Fibroblast of gingiva (primary cell): ENCODE measurements at regions not wholly inside any gene's neighbourhood (a gene's known extent, or its start where the extent isn't known, plus 50 kb on each side); places are given as distances from the start of the nearest gene placed in this dataset.
"Not testable (repeated sequence)": the region's sequence is repeated elsewhere in the genome, so short reads cannot be mapped to it uniquely, and the experiment has no call there.

Experiments
- DNase-seq: peaks from one replicate; pipeline ENCODE4 v3.0.0-alpha.2; 2011; ENCODE audit warnings: low read depth

DNA sequence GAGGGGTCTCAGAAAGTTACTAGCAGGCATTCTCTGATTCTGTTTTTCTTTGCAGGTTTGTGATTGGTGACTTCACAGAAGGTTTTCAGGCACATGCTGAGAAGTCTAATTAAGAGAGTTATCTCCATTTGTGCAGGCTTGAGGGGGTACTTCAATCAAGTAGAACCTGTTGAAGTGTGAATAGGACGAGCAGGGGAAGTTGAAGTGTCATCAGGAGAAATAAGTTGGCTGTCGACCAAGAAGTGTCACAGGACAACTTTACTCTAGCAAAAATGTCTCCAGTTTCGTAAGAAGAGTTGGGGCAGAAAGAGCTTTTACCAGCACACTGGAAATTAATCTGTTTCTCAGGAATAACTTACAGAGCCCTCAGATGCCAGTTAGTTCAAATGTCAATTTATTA is 576.5 kb upstream of the SLITRK5 start:
- peak; percentile 50 for DNase-seq

DNA sequence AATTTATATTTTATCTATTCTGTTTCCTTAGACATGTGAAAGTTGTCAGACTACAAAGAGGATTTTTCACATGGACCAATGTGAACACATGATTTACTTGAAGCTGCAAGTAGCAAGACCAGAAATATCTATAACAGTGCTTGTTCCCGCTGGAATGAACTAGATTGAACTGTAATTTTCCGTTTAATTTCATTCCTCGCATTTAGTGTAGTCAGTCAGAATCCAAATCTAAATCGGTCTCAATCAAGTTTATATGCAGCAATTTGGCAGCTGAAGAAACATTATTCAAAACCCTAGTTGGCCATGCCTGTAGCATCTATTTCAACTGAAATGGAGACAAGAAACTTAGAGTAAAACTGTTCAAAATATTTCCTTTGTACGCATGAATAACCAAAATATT is 570.7 kb upstream of the SLITRK5 start:
- no peak for DNase-seq

DNA sequence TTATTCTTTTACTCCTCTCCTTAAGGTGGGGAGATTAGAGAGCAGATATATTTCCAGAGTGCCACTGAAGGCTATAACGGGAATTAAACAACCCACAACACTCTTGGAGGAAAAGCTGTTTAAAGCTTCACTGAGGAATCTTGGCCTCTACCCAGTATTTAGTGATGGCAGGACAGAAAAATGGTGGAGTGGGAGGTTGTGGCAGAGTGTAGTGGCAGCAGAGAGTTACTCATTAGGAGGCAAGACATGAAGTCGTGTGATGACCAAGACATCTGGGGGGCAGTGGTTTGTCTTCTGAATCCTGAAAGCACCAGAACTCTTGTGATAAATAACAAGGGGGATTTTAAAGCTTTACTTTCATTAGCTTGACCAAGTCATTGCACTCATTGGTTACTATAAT is 563.5 kb upstream of the SLITRK5 start:
- no peak for DNase-seq

DNA sequence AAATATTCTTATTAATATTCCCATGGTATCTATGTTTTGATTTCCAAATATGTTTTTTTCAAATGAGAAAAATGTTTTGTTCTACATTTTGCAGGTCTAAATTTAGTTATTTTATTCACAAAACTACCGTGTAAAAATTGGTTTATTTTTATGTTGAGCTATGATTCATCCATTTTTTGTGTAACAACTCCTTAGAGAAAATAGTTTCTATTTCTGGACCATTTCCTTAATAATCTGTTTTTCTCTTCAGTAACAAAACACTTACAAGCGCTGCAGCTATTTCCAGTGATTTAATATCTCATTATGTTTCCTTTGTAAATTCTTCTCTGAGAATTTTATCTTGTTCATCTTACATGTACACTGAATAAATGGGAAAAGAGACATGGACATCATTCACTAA is 550.7 kb upstream of the SLITRK5 start:
- peak; percentile 9 for DNase-seq

DNA sequence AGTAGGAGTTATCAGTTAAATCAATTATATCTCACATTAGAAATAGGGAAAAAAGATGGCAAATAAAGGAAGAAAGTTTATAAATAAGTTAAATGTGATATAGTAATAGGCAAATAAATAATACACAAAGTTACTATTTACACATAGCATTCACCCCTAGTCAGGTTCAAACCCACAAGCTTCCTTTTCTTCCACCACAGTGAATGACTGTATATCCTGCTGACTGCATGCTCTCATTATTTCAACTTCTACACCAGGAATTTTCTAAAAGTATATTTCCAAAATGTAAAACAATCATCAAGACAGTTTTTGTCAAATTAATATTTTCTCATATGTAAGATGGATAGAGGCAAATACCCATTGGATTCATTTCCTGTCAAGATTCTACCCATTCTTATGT is 548.6 kb upstream of the SLITRK5 start:
- no peak for DNase-seq

DNA sequence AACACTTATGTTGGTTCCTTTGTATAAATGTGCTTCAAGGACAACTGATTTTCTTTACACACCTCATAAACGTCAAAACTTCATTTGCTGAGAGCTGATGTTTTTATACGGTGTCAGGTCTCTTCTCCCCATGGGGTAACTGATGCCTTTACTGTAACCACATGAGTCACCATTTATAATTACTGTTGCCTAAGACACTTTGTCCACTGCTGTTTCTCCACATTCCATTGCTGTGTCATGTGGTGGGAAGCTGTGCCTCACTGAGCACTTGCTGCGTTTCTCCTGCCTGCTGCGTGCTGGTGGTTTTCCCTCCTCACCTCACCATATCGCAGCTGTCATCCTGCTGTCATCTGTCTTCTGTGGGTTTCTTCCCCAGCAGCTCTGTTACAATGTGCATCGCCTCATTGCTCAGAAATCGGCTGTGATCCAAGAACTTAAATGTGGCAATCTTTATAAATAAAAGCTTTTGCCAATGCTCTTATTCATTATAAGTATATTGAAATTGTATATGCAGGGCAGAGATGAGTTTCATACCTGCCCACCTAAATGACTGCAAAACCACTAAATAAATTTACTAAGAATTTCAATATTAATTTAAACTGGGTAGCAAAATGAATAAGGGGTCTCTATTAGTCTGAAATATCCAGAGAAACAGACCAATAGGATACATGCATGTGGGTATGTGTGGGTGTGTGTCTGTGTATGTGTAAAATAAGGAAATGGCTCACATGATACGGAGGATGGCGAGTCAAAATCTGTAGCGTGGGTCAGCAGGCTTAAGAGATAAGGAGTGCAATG is 547.0 kb upstream of the SLITRK5 start:
- peak; percentile 98 for DNase-seq

DNA sequence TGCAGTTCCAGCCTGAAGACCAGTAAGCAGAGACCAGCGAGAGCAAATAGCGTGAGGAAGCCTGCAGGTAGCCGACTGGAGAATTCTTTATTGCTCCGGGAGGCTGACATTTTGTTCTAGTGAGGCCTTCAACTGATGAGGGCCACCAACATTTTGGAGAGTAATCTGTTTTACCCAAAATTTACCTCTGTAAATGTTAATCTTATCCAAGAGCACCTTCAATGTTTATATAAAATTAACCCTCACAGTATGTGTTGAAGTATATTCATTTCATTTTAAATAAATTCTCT is 546.4 kb upstream of the SLITRK5 start:
- DNase-seq = no peak

DNA sequence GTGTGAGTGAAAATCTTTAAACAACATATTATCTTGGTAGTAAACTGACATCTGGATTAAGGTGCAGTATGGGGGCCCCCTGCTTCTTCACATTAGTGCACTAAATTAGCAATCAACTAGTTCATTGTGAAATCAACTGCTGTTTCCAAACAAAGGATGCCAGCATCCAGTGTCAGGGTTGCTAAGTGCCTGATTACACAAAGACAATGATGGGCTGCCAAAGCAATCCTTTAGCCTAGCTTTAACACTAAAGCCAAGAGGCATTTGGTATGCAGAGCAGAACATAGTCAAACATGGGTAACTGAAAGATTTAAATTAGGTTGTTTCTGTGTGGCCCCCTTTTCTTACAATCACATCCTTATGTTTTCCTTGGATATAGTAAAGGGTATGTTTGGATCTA is 543.1 kb upstream of the SLITRK5 start:
- DNase-seq = peak; percentile 89

DNA sequence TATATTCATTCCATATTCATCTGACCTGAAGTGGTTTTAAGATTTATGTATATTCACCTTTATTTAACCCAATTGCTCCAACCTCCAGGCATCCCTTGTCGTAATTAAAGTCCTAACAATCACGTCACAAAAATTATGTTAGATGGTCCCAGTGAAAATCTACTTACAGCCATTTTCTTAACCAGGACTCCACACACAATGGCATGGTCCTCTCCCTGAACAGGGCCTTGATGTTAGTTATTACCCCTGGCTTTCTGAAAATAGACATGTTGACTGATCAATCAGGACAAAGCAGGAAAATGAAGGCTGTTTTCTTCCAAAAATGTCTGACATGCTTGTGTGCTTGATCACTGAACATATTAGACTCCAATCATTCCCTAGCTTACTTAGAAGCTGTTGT is 542.7 kb upstream of the SLITRK5 start:
- DNase-seq = no peak

DNA sequence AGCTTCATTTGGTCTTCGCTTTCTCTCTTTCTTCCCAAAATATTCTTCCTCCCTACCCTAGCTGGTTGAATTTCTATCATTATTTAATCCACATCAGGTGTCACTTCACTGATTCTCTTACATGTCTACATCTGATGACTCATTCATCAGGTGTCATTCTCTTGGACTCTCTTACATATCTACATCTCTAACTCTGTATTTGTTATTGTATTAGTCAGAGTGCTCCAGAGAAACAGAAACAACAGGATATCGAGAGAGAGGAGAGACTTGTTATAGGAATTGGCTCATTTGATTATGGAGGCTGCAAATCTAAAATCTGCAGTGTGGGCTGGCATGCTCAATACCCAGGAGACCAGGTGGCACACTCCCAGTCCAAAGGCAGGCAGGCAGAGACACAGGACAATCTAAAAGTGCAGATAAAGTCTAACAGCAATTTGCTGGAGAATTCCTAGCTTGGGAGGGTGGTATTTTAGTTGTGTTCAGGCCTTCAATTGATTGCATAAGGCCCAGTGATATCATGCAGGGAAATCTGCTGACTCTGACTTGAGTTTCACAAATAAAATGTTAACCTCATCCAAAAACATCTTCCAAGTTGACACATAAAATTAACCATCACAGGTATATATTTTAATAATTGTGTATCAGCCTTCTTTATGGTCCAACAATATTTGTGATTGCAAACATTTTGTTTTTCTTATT is 541.4 kb upstream of the SLITRK5 start:
- DNase-seq = peak; percentile 41

DNA sequence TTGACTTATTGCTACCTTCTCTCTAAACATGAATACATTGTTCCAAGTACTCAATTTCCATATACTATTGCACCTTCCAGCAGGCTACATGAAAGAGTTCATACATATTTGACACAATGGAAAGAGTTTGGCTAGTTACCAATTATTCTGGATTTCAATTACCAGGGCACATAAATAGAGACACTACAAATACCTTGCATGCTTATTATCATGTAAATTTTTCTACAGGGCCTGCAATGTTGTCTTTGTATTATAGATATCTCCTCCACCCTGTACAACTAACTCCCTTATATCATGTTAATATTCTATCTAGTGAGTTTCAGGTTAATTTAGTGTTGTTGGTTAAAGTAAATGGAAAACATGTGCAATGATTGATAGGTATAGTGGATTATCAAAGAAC is 540.7 kb upstream of the SLITRK5 start:
- DNase-seq = no peak

DNA sequence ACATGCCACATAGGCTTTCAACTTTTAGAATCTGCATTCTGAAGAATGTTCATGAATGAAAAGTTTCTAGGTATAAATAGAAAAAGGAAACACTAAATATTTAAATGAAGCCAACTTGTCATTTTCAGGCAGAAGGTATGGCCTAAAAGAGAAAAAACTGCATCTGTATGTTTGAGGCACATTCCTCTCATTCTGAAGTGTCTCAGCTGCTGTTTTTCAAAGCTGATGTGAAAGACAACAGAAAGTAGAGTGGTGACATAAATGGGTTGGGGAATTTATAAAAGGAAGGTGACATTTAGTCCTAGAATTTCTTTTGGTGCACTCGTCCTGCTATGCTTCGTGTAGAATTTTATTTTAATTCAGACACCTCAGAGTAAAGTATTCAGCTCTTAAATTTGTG is 539.6 kb upstream of the SLITRK5 start:
- DNase-seq = no peak

DNA sequence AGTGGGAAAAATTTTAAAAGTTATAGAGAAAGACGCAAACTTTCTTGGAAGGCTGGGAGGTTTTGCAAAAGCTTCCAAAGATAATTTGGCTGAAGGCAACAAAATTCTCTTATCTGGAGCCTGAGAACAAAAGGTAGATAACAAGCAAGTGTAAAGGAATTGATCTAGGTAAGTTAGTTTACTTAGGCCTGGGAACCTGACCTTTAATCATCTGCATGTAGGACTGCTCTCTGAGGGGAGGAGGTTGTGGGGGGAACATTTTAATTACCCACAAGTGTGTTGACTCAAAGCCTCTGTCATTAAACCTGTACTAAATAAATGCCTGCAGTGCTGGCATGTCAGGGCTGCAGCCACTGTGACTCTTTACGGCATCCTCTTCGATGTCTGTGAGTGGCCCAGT is 532.3 kb upstream of the SLITRK5 start:
- no peak for DNase-seq

DNA sequence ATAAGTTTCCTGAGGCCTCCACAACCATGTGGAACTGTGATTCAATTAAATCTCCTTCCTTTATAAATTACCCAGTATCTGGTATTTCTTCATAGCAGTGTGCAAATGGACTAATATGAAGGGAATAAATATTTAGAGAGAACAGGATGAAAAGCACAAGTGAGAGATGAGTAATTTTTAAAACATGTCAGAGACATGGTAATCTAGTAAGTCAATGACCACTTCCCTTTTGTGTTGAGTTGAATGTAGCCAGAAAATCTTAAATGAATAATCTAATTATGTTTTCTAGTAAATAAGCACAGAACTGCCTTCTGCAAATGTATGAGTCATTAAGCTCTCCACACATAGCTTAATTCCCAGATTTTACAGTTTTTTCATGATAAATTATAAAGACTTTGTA is 524.1 kb upstream of the SLITRK5 start:
- DNase-seq = peak; percentile 69

DNA sequence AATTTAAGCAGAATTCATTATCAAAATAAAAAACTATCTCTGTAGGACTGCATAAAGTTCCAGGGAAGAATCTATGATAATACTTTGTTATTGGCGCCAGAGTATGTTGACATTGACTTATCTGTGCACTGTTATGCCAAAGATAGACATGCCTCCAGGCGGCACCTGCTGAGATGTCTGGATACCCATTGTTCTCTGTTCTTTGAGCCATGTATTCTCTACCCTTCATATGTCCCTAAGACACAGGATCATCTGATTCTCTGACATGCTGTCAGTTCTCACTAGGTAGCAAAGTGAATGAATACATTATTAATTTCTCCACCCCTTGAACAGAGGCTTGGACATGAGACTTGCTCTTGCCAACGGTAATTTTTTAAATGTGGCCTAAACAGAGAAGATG is 517.8 kb upstream of the SLITRK5 start:
- DNase-seq = no peak

DNA sequence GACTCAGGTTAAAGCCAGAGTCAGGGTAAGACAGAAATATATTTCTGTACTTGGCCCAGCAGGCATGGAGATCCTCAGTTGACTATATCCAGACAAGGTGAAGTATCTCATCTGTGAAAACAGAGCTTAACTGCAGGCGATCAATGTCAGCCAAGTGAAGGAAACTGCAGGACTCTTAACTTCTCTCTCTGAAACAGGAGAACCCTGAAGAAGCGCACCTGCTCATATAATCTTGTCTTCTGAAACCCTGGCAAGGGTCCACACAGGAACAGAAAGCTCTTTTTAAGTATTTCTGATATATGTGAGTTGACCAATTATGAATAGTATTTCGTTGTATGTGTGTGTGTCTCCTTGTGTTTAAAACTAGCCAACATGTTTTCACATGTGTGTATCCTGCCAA is 504.8 kb upstream of the SLITRK5 start:
- no peak for DNase-seq

DNA sequence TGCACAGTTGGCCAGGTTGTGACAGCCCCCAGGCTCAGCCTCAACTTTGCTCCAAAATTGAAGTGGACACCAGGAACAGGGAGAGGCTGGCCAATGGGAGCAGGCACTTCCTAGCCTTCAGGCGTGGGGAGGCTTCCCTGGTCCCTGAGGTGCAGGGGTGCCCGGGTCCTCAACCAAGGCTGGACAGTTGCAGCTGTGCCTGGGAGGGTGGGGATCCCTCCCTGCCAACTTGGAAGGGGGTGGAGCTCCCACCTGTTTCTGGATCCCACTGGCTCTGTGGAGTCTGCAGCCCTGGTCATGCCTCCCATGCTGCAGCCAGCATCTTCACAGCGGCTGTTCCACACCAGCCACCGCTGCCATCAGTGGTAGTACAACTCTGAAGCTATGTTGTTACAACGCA is 502.8 kb upstream of the SLITRK5 start:
- DNase-seq = no peak

DNA sequence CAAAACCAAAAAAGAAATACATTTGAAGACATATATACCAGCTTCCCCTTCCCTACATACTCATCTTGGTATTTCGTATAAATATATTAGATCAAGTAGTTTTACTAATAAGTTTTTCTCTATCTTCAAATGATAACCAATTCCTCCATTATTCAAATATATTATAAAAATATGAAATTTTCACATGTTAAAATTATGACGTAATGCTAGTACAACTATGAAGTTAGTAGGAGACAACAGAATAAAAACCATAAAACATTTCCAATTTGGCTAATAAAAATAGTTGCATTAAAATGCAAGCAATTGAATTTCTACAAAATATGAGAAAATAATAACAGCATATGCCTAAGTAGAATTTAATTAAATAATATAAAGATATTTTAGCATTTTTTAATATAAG is 501.8 kb upstream of the SLITRK5 start:
- DNase-seq = no peak

DNA sequence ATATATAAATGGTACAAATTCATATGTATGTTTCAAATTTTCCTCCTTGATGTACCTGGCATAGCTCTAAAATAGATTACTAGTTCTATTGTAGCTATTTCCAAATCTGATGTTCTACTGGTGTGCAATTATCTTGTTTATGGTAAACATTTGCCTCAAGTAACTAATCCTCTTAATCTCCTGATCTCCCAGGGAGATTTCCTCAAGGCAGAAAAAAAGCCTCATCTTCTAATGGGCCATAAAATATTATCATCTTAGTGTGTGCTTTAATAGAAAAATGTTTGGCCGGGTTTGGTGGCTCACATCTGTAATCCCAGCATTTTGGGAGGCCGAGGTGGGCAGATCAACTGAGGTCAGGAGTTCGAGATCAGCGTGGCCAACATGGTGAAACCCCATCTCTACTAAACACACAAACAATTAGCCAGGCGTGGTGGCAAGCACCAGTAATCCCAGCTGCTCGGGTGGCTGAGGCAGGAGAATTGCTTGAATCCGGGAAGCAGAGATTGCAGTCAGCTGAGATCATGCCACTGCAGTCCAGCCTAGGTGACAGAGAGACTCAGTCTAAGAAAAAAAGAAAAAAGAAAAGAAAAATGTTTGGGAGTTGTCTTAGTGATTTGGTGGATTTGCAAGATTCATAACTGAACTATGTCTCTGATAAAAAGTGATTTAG is 498.9 kb upstream of the SLITRK5 start:
- no peak for DNase-seq

DNA sequence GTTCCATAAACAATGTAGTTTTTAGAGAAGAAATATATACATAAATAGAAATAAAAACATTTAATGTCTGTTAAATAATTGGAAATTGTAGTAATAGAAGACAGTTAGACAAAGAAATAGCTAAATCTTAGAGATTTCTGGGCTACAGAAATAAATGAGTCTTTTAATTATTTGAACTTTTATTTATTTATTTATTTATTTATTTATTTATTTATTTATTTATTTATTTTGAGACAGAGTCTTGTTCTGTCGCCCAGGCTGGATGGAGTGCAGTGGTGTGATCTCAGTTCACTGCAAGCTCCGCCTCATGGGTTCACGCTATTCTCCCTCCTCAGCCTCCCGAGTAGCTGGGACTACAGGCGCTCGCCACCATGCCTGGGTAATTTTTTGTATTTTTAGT is 486.0 kb upstream of the SLITRK5 start:
- DNase-seq = not testable (repeated sequence)

DNA sequence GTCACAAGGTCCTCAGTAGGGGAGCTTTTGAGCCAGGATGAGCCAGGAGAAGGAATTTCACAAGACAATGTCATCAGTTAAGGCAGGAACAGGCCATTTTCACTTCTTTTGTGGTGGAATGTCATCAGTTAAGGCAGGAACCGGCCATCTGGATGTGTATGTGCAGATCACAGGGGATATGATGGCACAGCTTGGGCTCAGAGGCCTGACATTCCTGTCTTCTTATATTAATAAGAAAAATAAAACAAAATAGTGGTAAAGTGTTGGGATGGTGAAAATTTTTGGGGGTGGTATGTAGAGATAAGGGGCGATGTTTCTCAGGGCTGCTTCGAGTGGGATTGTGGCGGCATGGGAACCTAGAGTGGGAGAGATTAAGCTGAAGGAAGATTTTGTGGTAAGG is 484.5 kb upstream of the SLITRK5 start:
- not testable (repeated sequence) for DNase-seq

DNA sequence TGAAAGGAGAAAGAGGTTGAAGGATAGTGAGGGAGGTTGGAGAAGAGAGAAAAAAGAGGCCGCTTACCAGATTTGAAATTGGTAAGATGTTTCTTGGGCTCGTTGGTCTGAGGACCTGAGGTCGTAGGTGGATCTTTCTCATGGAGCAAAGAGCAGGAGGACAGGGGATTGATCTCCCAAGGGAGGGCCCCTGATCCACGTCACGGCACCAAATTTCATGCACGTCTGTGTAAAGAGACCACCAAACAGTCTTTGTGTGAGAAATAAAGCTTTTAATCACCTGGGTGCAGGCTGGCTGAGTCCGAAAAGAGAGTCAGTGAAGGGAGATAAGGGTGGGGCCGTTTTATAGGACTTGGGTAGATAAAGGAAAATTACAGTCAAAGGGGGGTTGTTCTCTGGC is 479.7 kb upstream of the SLITRK5 start:
- DNase-seq = not testable (repeated sequence)

DNA sequence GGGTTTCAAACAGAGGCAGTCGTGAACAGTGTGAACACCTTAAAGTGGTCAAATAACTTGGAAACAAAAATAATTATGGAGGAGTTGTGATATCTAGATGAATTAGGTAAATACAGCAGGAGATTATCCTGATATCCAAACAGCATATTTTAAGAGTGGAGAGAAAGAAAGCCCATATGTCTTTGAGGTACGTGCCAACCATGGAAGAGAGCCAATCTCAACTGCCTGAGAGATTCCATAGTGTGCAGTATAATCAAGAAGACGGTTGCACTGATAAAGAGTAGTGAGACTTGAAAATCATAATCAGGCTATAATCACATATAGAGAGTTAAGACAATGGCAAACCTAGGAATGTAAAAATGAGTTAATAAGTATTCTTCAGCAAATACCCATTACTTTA is 472.8 kb upstream of the SLITRK5 start:
- DNase-seq = no peak

DNA sequence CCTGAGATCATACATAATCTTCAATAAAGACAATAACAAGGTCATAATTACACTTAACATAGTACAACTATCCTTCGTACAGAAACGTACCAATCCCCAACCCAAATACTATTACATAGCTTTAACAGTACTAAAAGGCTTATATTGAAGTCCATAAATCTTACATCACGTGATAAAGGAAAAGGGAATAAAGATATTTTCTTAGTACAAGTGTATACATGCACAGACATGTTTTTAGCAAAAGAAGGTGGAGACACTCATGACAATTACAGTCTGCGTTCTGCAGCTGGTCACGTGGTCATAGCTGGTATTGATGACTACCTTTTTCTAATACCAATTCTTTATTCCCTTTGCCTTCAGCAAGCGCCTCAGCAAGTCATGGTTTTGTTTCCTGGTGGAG is 464.5 kb upstream of the SLITRK5 start:
- no peak for DNase-seq
